ENCODE measurements at regions not wholly inside any gene's neighbourhood (a gene's known extent, or its start where the extent isn't known, plus 50 kb on each side); places are given as distances from the start of the nearest gene placed in this dataset.
A peak's percentile ranks its signal among the peaks of the same experiment; 100 is the strongest.

GRCh38 chr12:76198839-76199238 lies 114.4 kb upstream of the NAP1L1 start:
- Histone ChIP-seq H3K36me3 (ENCODE audit: control insufficient read depth in 2 of 2, insufficient read depth in 1 of 2, low read length in 2 of 2) (no peaks in the 10 kb centered on the region), H3K4me1 (ENCODE audit: control insufficient read depth, insufficient read depth, low read length) (no peaks in the 10 kb centered on the region), H3K27ac (ENCODE audit: extremely low read depth, low read depth, low read length) (no peak overlapping the region), H3K4me3 (ENCODE audit: low read depth, low read length) (no peak overlapping the region), H3K9me3 (ENCODE audit: control insufficient read depth, insufficient read depth, low read depth, low read length) (no peaks in the 10 kb centered on the region)
- POLR2A ChIA-PET, result no interaction called here
- CTCF ChIA-PET, result interaction anchor here (0.6 kb wide), 1 partner anchor 257 kb away, joined by 3 read pairs; no protein-coding TSS in a partner anchor
- TF ChIP-seq TRIM28 (IDR thresholded peaks at IDR 0.05; ENCODE audit: borderline replicate concordance, low read length) (peak; percentile 32; the same call in 1 of the 2 replicates), ZXDB (tag by site-specific recombination; IDR thresholded peaks at IDR 0.05) (no peak), SETDB1 (IDR thresholded peaks at IDR 0.05; ENCODE audit: insufficient read length, low read length) (peak; percentile 95)

DNA sequence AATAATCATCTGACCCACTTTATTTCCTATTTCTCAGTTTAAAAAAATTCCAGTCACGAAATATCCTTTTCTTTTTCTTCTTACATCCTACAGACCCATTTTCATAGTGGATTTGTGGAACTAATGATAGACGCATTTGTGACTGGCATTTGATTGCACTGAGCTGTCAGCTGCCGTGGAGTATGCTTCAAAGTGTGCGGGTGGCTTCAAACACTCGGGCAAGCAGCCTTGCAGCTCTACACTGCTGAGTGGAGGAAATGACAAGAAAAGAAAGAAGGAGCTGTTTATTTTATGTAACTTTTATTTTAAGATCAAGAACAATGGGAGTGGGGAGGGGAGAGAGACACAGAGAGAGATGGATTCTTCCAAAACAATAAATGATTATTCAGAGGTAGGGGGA lies 112.8 kb upstream of the NAP1L1 start:
- Histone ChIP-seq H3K9me3 (ENCODE audit: control insufficient read depth, insufficient read depth, low read depth, low read length) (no peaks in the 10 kb centered on the region), H3K27ac (ENCODE audit: extremely low read depth, low read depth, low read length) (no peak overlapping the region), H3K36me3 (ENCODE audit: control insufficient read depth in 2 of 2, insufficient read depth in 1 of 2, low read length in 2 of 2) (no peaks in the 10 kb centered on the region), H3K4me3 (ENCODE audit: low read depth, low read length) (no peak overlapping the region), H3K4me1 (ENCODE audit: control insufficient read depth, insufficient read depth, low read length) (no peaks in the 10 kb centered on the region)
- ChIA-PET POLR2A (no interaction called here), CTCF (no interaction called here)
- TF ChIP-seq ZNF623 (tag by site-specific recombination; IDR thresholded peaks at IDR 0.05) (no peak), ZNF544 (tag by site-specific recombination; IDR thresholded peaks at IDR 0.05) (no peak), TCF7L2 (IDR thresholded peaks at IDR 0.05; ENCODE audit: borderline replicate concordance, low read depth, low read length) (no peak), KLF17 (tag by site-specific recombination; IDR thresholded peaks at IDR 0.05) (no peak), ZNF776 (tag by site-specific recombination; IDR thresholded peaks at IDR 0.05; ENCODE audit: borderline replicate concordance) (no peak), OSR2 (tag by site-specific recombination; IDR thresholded peaks at IDR 0.05) (no peak), HOXA7 (CRISPR knock-in tag; IDR thresholded peaks at IDR 0.05; ENCODE audit: borderline replicate concordance) (no peak), KLF7 (tag by site-specific recombination; IDR thresholded peaks at IDR 0.05; ENCODE audit: borderline replicate concordance) (no peak), ZNF211 (tag by site-specific recombination; IDR thresholded peaks at IDR 0.05; ENCODE audit: low read depth) (no peak), SP2 (tag by site-specific recombination; IDR thresholded peaks at IDR 0.05) (no peak), IKZF3 (tag by site-specific recombination; IDR thresholded peaks at IDR 0.05) (no peak), ZNF324 (tag by site-specific recombination; IDR thresholded peaks at IDR 0.05) (no peak), GLIS1 (tag by site-specific recombination; IDR thresholded peaks at IDR 0.05) (no peak), ZNF639 (tag by site-specific recombination; IDR thresholded peaks at IDR 0.05) (no peak), FEZF1 (tag by site-specific recombination; IDR thresholded peaks at IDR 0.05) (no peak), ZNF214 (tag by site-specific recombination; IDR thresholded peaks at IDR 0.05; ENCODE audit: borderline replicate concordance) (no peak), ZSCAN18 (tag by site-specific recombination; IDR thresholded peaks at IDR 0.05) (no peak)
- TF ChIP-seq, protein P1, sequence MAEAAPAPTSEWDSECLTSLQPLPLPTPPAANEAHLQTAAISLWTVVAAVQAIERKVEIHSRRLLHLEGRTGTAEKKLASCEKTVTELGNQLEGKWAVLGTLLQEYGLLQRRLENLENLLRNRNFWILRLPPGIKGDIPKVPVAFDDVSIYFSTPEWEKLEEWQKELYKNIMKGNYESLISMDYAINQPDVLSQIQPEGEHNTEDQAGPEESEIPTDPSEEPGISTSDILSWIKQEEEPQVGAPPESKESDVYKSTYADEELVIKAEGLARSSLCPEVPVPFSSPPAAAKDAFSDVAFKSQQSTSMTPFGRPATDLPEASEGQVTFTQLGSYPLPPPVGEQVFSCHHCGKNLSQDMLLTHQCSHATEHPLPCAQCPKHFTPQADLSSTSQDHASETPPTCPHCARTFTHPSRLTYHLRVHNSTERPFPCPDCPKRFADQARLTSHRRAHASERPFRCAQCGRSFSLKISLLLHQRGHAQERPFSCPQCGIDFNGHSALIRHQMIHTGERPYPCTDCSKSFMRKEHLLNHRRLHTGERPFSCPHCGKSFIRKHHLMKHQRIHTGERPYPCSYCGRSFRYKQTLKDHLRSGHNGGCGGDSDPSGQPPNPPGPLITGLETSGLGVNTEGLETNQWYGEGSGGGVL (tag by site-specific recombination; IDR thresholded peaks at IDR 0.05), result no peak

Data from HEK293 (cell line).